ENCODE measurements at regions not wholly inside any gene's neighbourhood (a gene's known extent, or its start where the extent isn't known, plus 50 kb on each side); places are given as distances from the start of the nearest gene placed in this dataset.
"Not testable (repeated sequence)": the region's sequence is repeated elsewhere in the genome, so short reads cannot be mapped to it uniquely, and the experiment has no call there.

DNA sequence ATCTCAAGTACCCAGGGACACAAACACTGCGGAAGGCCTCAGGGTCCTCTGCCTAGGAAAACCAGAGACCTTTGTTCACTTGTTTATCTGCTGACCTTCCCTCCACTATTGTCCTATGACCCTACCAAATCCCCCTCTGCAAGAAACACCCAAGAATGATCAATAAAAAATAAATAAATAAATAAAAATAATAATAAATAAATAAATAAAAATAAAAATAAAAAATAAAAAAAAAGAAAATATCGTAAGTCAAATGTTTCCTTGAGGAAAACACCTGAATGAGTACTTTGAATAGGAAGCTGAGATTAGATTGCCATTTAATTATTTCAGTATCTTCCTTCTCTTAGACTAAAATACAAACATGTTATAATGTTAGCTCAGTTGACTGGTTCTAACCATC, 551.0 kb downstream of the FAM181B start:
- not testable (repeated sequence) for TF ChIP-seq EP300, POLR2A (IDR thresholded peaks at IDR 0.05)
- TF ChIP-seq, protein P1, sequence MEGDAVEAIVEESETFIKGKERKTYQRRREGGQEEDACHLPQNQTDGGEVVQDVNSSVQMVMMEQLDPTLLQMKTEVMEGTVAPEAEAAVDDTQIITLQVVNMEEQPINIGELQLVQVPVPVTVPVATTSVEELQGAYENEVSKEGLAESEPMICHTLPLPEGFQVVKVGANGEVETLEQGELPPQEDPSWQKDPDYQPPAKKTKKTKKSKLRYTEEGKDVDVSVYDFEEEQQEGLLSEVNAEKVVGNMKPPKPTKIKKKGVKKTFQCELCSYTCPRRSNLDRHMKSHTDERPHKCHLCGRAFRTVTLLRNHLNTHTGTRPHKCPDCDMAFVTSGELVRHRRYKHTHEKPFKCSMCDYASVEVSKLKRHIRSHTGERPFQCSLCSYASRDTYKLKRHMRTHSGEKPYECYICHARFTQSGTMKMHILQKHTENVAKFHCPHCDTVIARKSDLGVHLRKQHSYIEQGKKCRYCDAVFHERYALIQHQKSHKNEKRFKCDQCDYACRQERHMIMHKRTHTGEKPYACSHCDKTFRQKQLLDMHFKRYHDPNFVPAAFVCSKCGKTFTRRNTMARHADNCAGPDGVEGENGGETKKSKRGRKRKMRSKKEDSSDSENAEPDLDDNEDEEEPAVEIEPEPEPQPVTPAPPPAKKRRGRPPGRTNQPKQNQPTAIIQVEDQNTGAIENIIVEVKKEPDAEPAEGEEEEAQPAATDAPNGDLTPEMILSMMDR (IDR thresholded peaks at IDR 0.05): not testable (repeated sequence)
